Uterus (tissue), 3 donors: ENCODE measurements at regions not wholly inside any gene's neighbourhood (a gene's known extent, or its start where the extent isn't known, plus 50 kb on each side); places are given as distances from the start of the nearest gene placed in this dataset.

Experiments used
- DNase-seq, 2 donors: peaks; one replicate each; pipeline ENCODE4 v3.0.0-alpha.2; 2019 to 2020
- H3K27ac ChIP-seq, 2 donors: fragments of 200-600 bp; sonication (generic); 1 replicate in 1 of 2; 2 replicates in 1 of 2; pipeline ENCODE4 v1.5.1; 2016 to 2018
- H3K27me3 ChIP-seq, 2 donors: fragments of 200-600 bp; sonication (generic); one replicate each; pipeline ENCODE4 v1.5.1; 2018 to 2019; ENCODE audit warnings: control low read depth in 1 of 2
- H3K36me3 ChIP-seq, 2 donors: fragments of 200-600 bp; sonication (generic); one replicate each; pipeline ENCODE4 v1.5.1; 2019; ENCODE audit warnings: control low read depth in 1 of 2
- H3K4me1 ChIP-seq, 2 donors: fragments of 200-600 bp; sonication (generic); one replicate each; pipeline ENCODE4 v1.5.1; 2018 to 2019; ENCODE audit warnings: control low read depth in 1 of 2
- H3K4me3 ChIP-seq, 2 donors: fragments of 200-600 bp; sonication (generic); 1 replicate in 1 of 2; 2 replicates in 1 of 2; pipeline ENCODE4 v1.5.1; 2018 to 2019; ENCODE audit warnings: mild to moderate bottlenecking in 1 of 2
- H3K9me3 ChIP-seq, 2 donors: fragments of 200-600 bp; sonication (generic); one replicate each; pipeline ENCODE4 v1.5.1; 2019; ENCODE audit warnings: control low read depth in 1 of 2
- POLR2A ChIP-seq, 2 donors: fragments of 450-650 bp; IDR thresholded peaks; one replicate each; pipeline ENCODE4 v1.6.1; 2016; ENCODE audit warnings: antibody characterized with exemption in 2 of 2, mild to moderate bottlenecking in 1 of 2, moderate library complexity in 1 of 2
- intact Hi-C: fragments of 100-400 bp; cut with DNase I; formaldehyde crosslinking; loops from one replicate; pipeline ENCODE4 v1.15.1; 2023; ENCODE audit warnings: low total_unique reads
- TF ChIP-seq, protein P1 (sequence below), 4 experiments: fragments of 200-600 bp in 2 of 4; fragments of 450-650 bp in 2 of 4; sonication (generic) in 2 of 4; IDR thresholded peaks; one replicate each; pipeline ENCODE4 v1.5.1; 2016 to 2019; ENCODE audit warnings: antibody characterized with exemption in 4 of 4, mild to moderate bottlenecking in 2 of 4, moderate library complexity in 1 of 4
- donor health status: DM: yes; HTN: yes; CAD: no.

DNA sequence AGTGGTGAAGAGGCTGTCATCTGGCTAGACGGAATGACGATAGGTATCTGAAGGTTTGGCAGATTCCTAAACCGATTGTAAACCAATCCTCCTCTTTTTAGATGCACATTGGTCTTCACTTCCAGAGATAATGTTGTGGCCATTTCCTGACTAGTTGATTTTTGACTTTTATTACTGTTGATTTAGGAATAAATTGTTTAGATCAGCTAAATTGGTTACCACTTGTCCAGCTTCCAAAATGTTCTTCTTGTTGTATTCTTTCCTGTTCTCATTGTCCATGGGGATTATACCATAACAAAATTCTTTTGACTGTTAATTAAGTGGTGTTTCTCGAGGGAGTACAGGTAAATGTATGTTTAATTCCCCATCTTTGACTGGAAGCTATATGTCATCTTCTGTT lies 119.7 kb downstream of the MACROH2A1 start:
- DNase-seq: no peak
- Histone ChIP-seq H3K36me3 (no peaks in the 10 kb centered on the region), H3K4me1 (no peaks in the 10 kb centered on the region), H3K9me3 (no peaks in the 10 kb centered on the region), H3K4me3 (no peak overlapping the region), H3K27me3 (no peaks in the 10 kb centered on the region), H3K27ac (no peak overlapping the region)
- intact Hi-C loops: no loop called here
- TF ChIP-seq, protein P1, sequence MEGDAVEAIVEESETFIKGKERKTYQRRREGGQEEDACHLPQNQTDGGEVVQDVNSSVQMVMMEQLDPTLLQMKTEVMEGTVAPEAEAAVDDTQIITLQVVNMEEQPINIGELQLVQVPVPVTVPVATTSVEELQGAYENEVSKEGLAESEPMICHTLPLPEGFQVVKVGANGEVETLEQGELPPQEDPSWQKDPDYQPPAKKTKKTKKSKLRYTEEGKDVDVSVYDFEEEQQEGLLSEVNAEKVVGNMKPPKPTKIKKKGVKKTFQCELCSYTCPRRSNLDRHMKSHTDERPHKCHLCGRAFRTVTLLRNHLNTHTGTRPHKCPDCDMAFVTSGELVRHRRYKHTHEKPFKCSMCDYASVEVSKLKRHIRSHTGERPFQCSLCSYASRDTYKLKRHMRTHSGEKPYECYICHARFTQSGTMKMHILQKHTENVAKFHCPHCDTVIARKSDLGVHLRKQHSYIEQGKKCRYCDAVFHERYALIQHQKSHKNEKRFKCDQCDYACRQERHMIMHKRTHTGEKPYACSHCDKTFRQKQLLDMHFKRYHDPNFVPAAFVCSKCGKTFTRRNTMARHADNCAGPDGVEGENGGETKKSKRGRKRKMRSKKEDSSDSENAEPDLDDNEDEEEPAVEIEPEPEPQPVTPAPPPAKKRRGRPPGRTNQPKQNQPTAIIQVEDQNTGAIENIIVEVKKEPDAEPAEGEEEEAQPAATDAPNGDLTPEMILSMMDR (IDR thresholded peaks at IDR 0.05): no peak
- no peak for TF ChIP-seq POLR2A (IDR thresholded peaks at IDR 0.05)

DNA sequence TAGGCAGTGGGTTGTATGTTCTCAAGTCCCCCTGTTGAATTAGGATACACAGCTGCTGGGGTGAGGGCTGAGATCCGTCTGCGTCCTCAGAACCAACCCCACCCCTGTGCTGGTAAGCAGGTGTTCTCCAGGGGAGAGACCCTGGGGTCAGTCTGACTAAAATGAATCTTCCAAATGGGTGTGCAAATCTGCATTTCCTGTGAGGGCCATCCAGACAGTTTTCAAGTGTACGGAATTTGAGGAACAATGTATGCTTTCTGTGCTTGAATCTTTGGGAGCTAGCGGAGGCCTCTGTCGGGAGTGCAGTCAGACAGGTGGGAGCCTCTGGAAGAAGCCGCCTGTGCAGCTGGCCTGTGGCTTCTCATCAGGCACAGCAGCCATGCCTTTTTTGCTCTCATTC lies 122.9 kb downstream of the MACROH2A1 start:
- Histone ChIP-seq H3K27ac (no peak overlapping the region), H3K4me1 (no peaks in the 10 kb centered on the region), H3K36me3 (no peaks in the 10 kb centered on the region), H3K9me3 (no peaks in the 10 kb centered on the region), H3K27me3 (no peaks in the 10 kb centered on the region), H3K4me3 (no peak overlapping the region)
- intact Hi-C loops: no loop called here
- DNase-seq: no peak
- TF ChIP-seq POLR2A (IDR thresholded peaks at IDR 0.05): no peak
- TF ChIP-seq, protein P1 (IDR thresholded peaks at IDR 0.05): no peak

DNA sequence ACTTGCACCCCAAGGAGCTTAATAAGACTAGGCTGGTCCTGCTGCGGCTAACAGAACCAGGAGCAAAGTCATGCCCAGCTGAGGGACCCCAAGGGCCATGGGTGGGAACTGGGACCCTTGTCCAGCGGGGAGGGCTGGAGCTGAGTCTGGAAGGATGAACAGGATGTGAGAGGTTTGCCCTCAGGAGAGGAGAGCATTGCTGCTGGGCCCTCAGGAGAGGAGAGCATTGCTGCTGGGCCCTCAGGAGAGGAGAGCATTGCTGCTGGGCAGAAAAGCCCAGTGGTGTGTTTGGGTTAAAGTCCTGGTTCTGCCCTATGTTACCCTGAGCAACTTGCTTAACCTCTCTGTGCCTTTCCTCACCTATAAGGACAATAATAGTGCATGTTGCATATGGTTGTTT lies 125.8 kb downstream of the MACROH2A1 start:
- H3K36me3 ChIP-seq: no peaks in the 10 kb centered on the region
- no peak overlapping the region for H3K27ac ChIP-seq
- H3K27me3 ChIP-seq: no peaks in the 10 kb centered on the region
- no peaks in the 10 kb centered on the region for H3K9me3 ChIP-seq
- peaks cover 0 to 3% of the 10 kb centered on the region in 2 donors for H3K4me1 ChIP-seq
- DNase-seq: no peak
- intact Hi-C loops: no loop called here
- TF ChIP-seq POLR2A (IDR thresholded peaks at IDR 0.05): no peak
- TF ChIP-seq, protein P1 (IDR thresholded peaks at IDR 0.05): no peak
- H3K4me3 ChIP-seq: no peak overlapping the region

DNA sequence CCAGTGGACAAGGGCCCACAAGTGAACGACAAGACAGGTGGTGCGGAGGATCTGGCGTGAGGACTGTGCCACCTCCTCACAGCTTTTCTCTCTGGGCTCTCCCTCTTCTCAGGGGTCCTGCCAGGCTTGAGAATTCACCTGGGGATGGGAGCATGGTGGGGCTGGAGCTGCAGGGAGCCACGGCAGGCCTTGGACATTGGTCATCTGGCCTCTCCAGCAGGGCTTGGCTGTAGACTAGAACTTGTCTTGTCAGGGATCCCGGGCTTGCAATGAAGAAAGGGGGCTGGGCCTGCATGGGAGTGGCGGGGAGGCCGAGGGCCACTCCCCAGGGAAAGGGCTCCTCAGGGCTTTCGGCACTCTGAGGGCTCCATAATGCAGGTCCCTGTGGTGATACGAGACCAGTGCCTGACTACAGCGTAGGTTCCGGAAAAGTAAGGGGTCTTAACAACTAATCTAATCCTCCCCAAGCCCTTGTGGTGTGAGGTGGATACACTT lies 126.7 kb downstream of the MACROH2A1 start:
- TF ChIP-seq POLR2A (IDR thresholded peaks at IDR 0.05): no peak
- TF ChIP-seq, protein P1 (IDR thresholded peaks at IDR 0.05): no peak
- H3K27ac ChIP-seq: no peak overlapping the region
- H3K9me3 ChIP-seq: no peaks in the 10 kb centered on the region
- intact Hi-C loops: no loop called here
- H3K4me3 ChIP-seq: no peak overlapping the region
- H3K4me1 ChIP-seq: peaks cover 0 to 3% of the 10 kb centered on the region in 2 donors
- no peak for DNase-seq
- H3K27me3 ChIP-seq: no peaks in the 10 kb centered on the region
- H3K36me3 ChIP-seq: no peaks in the 10 kb centered on the region

DNA sequence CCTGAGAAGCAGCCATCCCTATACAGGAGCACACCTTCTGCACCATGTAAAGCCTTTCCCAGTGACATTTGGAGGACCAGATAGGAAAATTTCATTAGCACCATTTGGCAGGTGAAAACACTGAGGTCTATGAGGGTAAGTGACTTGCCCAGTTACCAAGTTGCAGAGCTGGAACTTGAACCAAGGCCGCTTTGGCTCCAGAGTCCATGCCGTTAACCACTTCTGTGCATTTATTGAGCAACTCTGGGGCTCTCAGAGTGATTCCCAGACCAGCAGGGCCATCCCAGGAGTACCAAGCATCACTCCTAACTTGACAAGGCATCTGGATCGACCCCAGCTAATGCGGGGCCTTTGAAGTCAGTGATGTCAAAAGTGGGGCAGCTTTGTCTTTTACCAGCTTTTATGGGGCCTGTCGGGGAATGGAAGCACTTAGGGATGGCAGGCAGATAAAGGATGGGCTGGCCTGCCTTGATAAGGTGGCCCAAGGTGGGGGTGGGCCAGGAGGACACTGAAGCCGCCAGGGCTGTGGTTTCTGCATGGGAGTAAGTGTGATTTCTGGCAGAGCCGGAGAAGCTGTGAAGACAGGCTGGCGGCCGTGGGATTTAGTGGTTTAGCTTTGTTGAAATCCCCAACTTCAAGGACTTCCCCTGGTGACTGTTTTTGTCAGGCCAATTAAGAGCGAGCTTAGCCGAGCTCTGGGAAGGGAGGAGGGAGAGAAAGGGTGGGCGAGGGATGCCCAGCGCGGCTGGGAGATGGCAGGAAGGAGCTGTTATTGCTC lies 127.3 kb downstream of the MACROH2A1 start:
- no peak overlapping the region for H3K4me3 ChIP-seq
- no peak overlapping the region for H3K27ac ChIP-seq
- intact Hi-C loops: no loop called here
- no peak for TF ChIP-seq POLR2A (IDR thresholded peaks at IDR 0.05)
- TF ChIP-seq, protein P1 (IDR thresholded peaks at IDR 0.05): no peak
- H3K9me3 ChIP-seq: no peaks in the 10 kb centered on the region
- peaks cover 0 to 3% of the 10 kb centered on the region in 2 donors for H3K4me1 ChIP-seq
- no peaks in the 10 kb centered on the region for H3K36me3 ChIP-seq
- DNase-seq: no peak
- H3K27me3 ChIP-seq: no peaks in the 10 kb centered on the region
